H1 (cell line): ENCODE measurements at regions not wholly inside any gene's neighbourhood (a gene's known extent, or its start where the extent isn't known, plus 50 kb on each side); places are given as distances from the start of the nearest gene placed in this dataset.
"Not testable (repeated sequence)": the region's sequence is repeated elsewhere in the genome, so short reads cannot be mapped to it uniquely, and the experiment has no call there.

Experiments used
- CTCF ChIA-PET: fragments of 300-600 bp; sonication (Branson Sonifier 250); formaldehyde crosslinking; loops from one replicate; lab custom pipeline; 2021; ENCODE audit not compliant: partially characterized antibody; lab: Charles Lee
- POLR2A ChIA-PET: fragments of 300-600 bp; sonication (Branson Sonifier 250); formaldehyde crosslinking; loops from one replicate; lab custom pipeline; 2021; ENCODE audit warnings: inconsistent platforms; ENCODE audit not compliant: partially characterized antibody; lab: Charles Lee
- DNase-seq, 2 experiments: peaks; one replicate each; pipeline versions ENCODE4 v3.0.0 to v3.0.0-alpha.2; 2010 to 2022; ENCODE audit warnings: low spot score in 2 of 2, low read depth in 1 of 2, mixed read lengths in 1 of 2
- FAIRE-seq: peaks from 2 replicates; lab custom pipeline; 2011; peaks lifted over from hg19 to GRCh38; lab: Jason Lieb, UNC
- H2AFZ ChIP-seq: 2 replicates; pipeline ENCODE4 v1.8.1; 2012; ENCODE audit warnings: low read length, inconsistent platforms
- H2AK5ac ChIP-seq: 2 replicates; pipeline ENCODE4 v1.6.1; 2013; ENCODE audit warnings: low read depth, low read length
- H2BK120ac ChIP-seq: replicated peaks from 2 replicates; pipeline ENCODE3; 2013; ENCODE audit warnings: low read depth, low read length, inconsistent platforms
- H2BK12ac ChIP-seq: 2 replicates; pipeline ENCODE4 v1.6.1; 2013; ENCODE audit warnings: low read depth, low read length
- H2BK15ac ChIP-seq: 2 replicates; pipeline ENCODE4 v1.6.1; 2013; ENCODE audit warnings: low read length
- H2BK20ac ChIP-seq: 2 replicates; pipeline ENCODE4 v1.6.1; 2013; ENCODE audit warnings: low read length
- H2BK5ac ChIP-seq: 2 replicates; pipeline ENCODE4 v1.6.1; 2013; ENCODE audit warnings: low read depth, low read length
- H3K14ac ChIP-seq: 2 replicates; pipeline ENCODE4 v1.6.1; 2013; ENCODE audit warnings: inconsistent platforms; ENCODE audit not compliant: insufficient read length
- H3K18ac ChIP-seq: 2 replicates; pipeline ENCODE4 v1.6.1; 2013; ENCODE audit warnings: low read length; ENCODE audit errors: extremely low read depth
- H3K23ac ChIP-seq: 2 replicates; pipeline ENCODE4 v1.6.1; 2013; ENCODE audit warnings: inconsistent platforms; ENCODE audit not compliant: insufficient read length
- H3K23me2 ChIP-seq: 2 replicates; pipeline ENCODE4 v1.6.1; 2013; ENCODE audit warnings: low read depth, low read length
- H3K27ac ChIP-seq: 2 replicates; pipeline ENCODE4 v1.6.1; 2011; ENCODE audit warnings: low read depth, low read length, inconsistent platforms
- H3K27me3 ChIP-seq, 4 experiments: replicated peaks in 1 of 4; 1 replicate in 1 of 4; 2 replicates in 3 of 4; pipeline versions ENCODE4 v1.6.1 to v1.8.1; 2011 to 2013; ENCODE audit warnings: low read length in 3 of 4, mild to moderate bottlenecking in 3 of 4, inconsistent platforms in 2 of 4, mixed read lengths in 2 of 4, moderate library complexity in 1 of 4; ENCODE audit not compliant: control insufficient read depth in 3 of 4, insufficient read depth in 3 of 4; ENCODE audit errors: extremely low read depth in 1 of 4
- H3K36me3 ChIP-seq, 4 experiments: 2 replicates each; pipeline versions ENCODE4 v1.6.1 to v1.8.1; 2011 to 2013; ENCODE audit warnings: mild to moderate bottlenecking in 4 of 4, low read length in 3 of 4, moderate library complexity in 2 of 4, control low read depth in 1 of 4, inconsistent platforms in 1 of 4; ENCODE audit not compliant: insufficient read depth in 4 of 4, control insufficient read depth in 2 of 4
- H3K4ac ChIP-seq: replicated peaks from 2 replicates; pipeline ENCODE3; 2013; ENCODE audit warnings: low read length, low read depth, mixed read lengths, inconsistent platforms; ENCODE audit not compliant: insufficient read length
- H3K4me1 ChIP-seq, 4 experiments: replicated peaks in 1 of 4; 1 replicate in 1 of 4; 2 replicates in 3 of 4; pipeline versions ENCODE4 v1.6.1 to v1.8.1; 2011 to 2013; ENCODE audit warnings: low read length in 3 of 4, inconsistent platforms in 2 of 4, mixed read lengths in 1 of 4; ENCODE audit not compliant: insufficient read depth in 4 of 4, control insufficient read depth in 3 of 4
- H3K4me2 ChIP-seq, 2 experiments: 2 replicates each; pipeline versions ENCODE4 v1.6.1 to v1.8.1; 2011 to 2013; ENCODE audit warnings: low read depth in 2 of 2, low read length in 2 of 2, control low read depth in 1 of 2, inconsistent platforms in 1 of 2, mild to moderate bottlenecking in 1 of 2; ENCODE audit not compliant: insufficient read depth in 1 of 2
- H3K4me3 ChIP-seq, 4 experiments: fragments of 200-600, 300-600 bp in 1 of 4; sonication (generic), shearing (Covaris generic), sonication (Bioruptor Twin) in 1 of 4; 2 replicates each; pipeline versions ENCODE4 v1.5.1 to v1.8.1; 2011 to 2016; ENCODE audit warnings: low read length in 4 of 4, low read depth in 3 of 4, control low read depth in 2 of 4, inconsistent platforms in 2 of 4, mild to moderate bottlenecking in 2 of 4, mixed read lengths in 1 of 4, moderate library complexity in 1 of 4; ENCODE audit not compliant: insufficient read depth in 2 of 4; ENCODE audit errors: extremely low read depth in 1 of 4
- H3K56ac ChIP-seq: replicated peaks from 2 replicates; pipeline ENCODE3; 2013; ENCODE audit warnings: low read depth, mild to moderate bottlenecking, mixed read lengths, low read length, inconsistent platforms; ENCODE audit not compliant: insufficient read length
- H3K79me1 ChIP-seq: 2 replicates; pipeline ENCODE4 v1.6.1; 2013; ENCODE audit warnings: low read depth, low read length, control low read depth
- H3K79me2 ChIP-seq, 2 experiments: 2 replicates each; pipeline versions ENCODE4 v1.6.1 to v1.8.1; 2012 to 2013; ENCODE audit warnings: low read length in 2 of 2, mild to moderate bottlenecking in 2 of 2, inconsistent platforms in 1 of 2; ENCODE audit not compliant: insufficient read depth in 2 of 2, control insufficient read depth in 1 of 2
- H3K9ac ChIP-seq, 4 experiments: replicated peaks in 1 of 4; 1 replicate in 1 of 4; 2 replicates in 3 of 4; pipeline versions ENCODE4 v1.6.1 to v1.8.1; 2011 to 2013; ENCODE audit warnings: low read depth in 3 of 4, low read length in 3 of 4, control low read depth in 2 of 4, mild to moderate bottlenecking in 2 of 4, moderate library complexity in 2 of 4, inconsistent platforms in 1 of 4; ENCODE audit errors: extremely low read depth in 1 of 4
- H3K9me3 ChIP-seq, 2 experiments: 2 replicates each; pipeline versions ENCODE4 v1.6.1 to v1.8.1; 2012 to 2013; ENCODE audit warnings: mild to moderate bottlenecking in 2 of 2, moderate library complexity in 2 of 2, control low read depth in 1 of 2, inconsistent platforms in 1 of 2, low read depth in 1 of 2, low read length in 1 of 2, mixed read lengths in 1 of 2; ENCODE audit not compliant: insufficient read depth in 2 of 2
- H4K20me1 ChIP-seq, 2 experiments: replicated peaks in 1 of 2; 2 replicates each; pipeline versions ENCODE3 to v1.8.1; 2011 to 2013; ENCODE audit warnings: inconsistent platforms in 2 of 2, low read length in 2 of 2, mild to moderate bottlenecking in 1 of 2; ENCODE audit not compliant: insufficient read depth in 2 of 2, control insufficient read depth in 1 of 2
- H4K5ac ChIP-seq: 2 replicates; pipeline ENCODE4 v1.6.1; 2013; ENCODE audit warnings: low read length, low read depth, mixed read lengths, inconsistent platforms; ENCODE audit not compliant: insufficient read length
- H4K8ac ChIP-seq: 2 replicates; pipeline ENCODE4 v1.8.0; 2013; ENCODE audit warnings: mild to moderate bottlenecking, moderate library complexity, low read length, inconsistent platforms; ENCODE audit not compliant: insufficient read depth; ENCODE audit errors: extremely low read depth
- H4K91ac ChIP-seq: replicated peaks from 2 replicates; pipeline ENCODE3; 2013; ENCODE audit warnings: low read length, mixed read lengths, inconsistent platforms; ENCODE audit not compliant: insufficient read length
- RAD21 ChIP-seq, 2 experiments: IDR thresholded peaks in 1 of 2; conservative IDR thresholded peaks in 1 of 2; 2 replicates each; pipeline ENCODE4 v1.6.1; 2011; ENCODE audit warnings: low read depth in 2 of 2, low read length in 2 of 2, improper control_type of control experiment in 1 of 2, inconsistent platforms in 1 of 2, mild to moderate bottlenecking in 1 of 2, moderate library complexity in 1 of 2
- WGBS, 2 experiments: shearing (Covaris generic) in 1 of 2; methylation state at CpG; one replicate each; pipeline versions ENCODE4 v1.1.6 to v1.1.7; 2013 to 2015; ENCODE audit warnings: low lambda C conversion rate in 2 of 2, mixed read lengths in 2 of 2, inconsistent platforms in 1 of 2, low coverage in 1 of 2, missing lambda C conversion rate in 1 of 2; ENCODE audit not compliant: insufficient replicate concordance in 2 of 2, insufficient coverage in 1 of 2, insufficient read length in 1 of 2; ENCODE audit errors: extremely low coverage in 1 of 2, missing lambda C conversion rate in 1 of 2; 5-methylcytosine and 5-hydroxymethylcytosine counted together

DNA sequence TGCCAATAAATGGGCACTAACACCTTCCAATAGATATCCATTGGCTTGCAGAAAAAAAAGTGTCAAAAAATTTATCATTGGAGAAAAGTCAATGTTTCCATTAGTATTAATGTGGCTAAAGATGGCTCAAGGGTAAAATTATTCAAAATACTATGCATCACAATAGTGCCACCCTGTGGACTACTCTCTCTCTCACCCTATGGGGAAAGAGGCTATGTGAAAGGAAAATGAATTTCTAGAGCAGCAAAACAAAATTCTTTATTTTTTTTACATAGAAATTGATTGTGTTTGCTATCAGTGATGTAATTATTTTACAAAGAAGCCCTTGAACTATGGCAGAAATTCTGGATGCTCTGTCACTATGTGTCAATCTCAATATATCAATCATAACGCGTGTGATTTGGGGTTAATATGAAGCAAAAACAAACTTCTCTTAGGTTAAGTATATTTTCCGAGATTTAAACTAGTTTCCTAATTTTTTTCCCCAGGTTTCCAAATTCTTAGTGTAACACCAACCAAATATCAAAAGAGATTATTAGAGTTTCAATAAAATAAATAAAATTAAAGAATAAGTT lies 193.9 kb downstream of the USP22 start:
- H2BK5ac ChIP-seq, FAIRE-seq, H2BK20ac ChIP-seq, H4K20me1 ChIP-seq, POLR2A ChIA-PET, H3K4ac ChIP-seq, H3K9ac ChIP-seq, H3K36me3 ChIP-seq, H3K14ac ChIP-seq, H3K56ac ChIP-seq, H3K23ac ChIP-seq, H3K18ac ChIP-seq, H4K8ac ChIP-seq, H4K91ac ChIP-seq, H3K4me2 ChIP-seq, CTCF ChIA-PET, H3K9me3 ChIP-seq, H2AK5ac ChIP-seq, H2BK12ac ChIP-seq, H2BK120ac ChIP-seq, H3K79me2 ChIP-seq, H2AFZ ChIP-seq, H3K4me1 ChIP-seq, H3K23me2 ChIP-seq, H2BK15ac ChIP-seq, H3K4me3 ChIP-seq, H3K27ac ChIP-seq, DNase-seq, H4K5ac ChIP-seq, H3K79me1 ChIP-seq: not testable (repeated sequence)
- WGBS, 2 experiments: 82% methylated on average over 3 of the region's 3 CpGs; no CpG with 5 or more reads in 1 of the 2 experiments
- TF ChIP-seq RAD21 (IDR thresholded peaks at IDR 0.05 in 1 of 2, conservative IDR thresholded peaks at IDR 0.05 in 1 of 2; ENCODE audit: low read depth in 2 of 2, low read length in 2 of 2): peak; percentile 11 to 22; a peak in 2 of 4 replicates
- H3K27me3 ChIP-seq: peaks cover 0 to 17% (median 5%) of the 10 kb centered on the region in 4 experiments; a peak in 4 of 7 replicates
